Nucleus accumbens (tissue), 56 donors: ENCODE measurements at regions not wholly inside any gene's neighbourhood (a gene's known extent, or its start where the extent isn't known, plus 50 kb on each side); places are given as distances from the start of the nearest gene placed in this dataset.
"Not testable (repeated sequence)": the region's sequence is repeated elsewhere in the genome, so short reads cannot be mapped to it uniquely, and the experiment has no call there.

ENCODE experiments used
- DNase-seq, 56 donors: peaks; one replicate each; lab custom pipeline; 2025; lab: John Stamatoyannopoulos, UW

DNA sequence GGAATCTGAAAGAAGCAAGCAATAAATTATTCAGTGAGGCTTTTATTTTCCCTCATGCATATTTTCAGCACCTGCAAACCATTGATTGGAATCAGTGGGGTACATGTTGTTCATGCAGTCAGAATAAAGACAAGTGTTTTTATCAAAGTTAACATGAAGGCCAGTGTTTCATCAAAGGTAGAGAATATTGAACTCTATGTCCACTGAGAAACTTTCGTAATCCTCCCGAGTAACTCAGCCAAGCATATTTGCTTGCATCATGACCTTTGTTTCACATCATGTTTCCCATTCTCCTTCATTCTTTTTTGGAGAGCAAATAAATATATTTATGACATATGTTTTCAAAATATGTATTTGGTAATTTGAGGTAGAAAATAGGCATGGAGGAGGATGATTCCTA, 663.1 kb downstream of the SH2D4B start:
- no peak for DNase-seq

DNA sequence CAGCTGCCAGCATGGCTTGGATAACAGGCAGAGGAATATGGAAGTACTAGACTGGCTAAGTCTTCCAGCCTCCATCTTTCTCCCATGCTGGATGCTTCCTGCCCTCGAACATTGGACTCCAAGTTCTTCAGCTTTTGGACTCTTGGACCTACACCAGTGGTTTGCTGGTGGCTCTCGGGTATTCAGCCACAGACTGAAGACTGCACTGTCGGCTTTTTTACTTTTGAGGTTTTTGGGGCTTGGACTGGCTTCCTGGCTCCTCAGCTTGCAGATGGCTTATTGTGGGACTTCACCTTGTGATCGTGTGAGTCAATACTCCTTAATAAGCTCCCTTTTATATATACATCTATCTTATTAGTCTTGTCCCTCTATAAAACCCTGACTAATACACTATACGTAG, 667.6 kb upstream of the NRG3 start:
- not testable (repeated sequence) for DNase-seq

DNA sequence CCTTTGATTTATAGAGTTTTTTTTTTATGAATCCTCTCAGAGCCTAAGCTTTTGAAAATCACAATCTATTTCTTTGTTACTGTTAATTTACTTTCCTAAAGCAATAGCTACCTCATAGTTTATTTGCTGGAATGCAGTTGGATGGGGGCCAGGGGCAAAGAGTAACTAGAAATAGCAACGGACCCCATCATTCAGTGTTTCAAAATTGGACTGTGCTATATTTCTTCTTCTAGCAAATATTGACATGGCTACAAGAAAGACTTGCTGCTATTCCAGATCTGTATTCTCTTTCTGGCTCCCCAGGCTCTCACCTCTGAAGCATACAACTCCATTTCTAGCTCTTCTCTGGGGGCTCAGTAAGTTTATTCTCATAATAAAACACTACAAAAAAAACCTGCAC, 661.6 kb upstream of the NRG3 start:
- no peak for DNase-seq

DNA sequence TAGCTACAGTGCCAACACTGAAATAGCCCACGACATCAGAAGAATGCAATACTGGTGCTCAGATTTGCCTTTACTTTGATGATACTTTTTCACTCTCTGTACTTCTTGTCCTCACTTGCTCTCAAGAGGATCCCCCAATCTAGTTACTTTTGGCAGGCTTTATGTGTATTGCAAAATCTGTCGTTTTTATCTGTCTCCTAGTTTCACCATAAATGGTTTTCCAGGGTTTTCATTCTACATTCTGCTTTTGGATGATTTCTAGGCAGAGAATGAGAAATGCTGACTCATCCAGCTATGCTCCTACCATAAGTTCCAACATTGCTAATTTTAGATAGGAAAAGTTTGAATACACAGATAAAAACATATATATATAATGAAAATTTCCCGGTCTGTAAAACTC, 659.5 kb upstream of the NRG3 start:
- no peak for DNase-seq

DNA sequence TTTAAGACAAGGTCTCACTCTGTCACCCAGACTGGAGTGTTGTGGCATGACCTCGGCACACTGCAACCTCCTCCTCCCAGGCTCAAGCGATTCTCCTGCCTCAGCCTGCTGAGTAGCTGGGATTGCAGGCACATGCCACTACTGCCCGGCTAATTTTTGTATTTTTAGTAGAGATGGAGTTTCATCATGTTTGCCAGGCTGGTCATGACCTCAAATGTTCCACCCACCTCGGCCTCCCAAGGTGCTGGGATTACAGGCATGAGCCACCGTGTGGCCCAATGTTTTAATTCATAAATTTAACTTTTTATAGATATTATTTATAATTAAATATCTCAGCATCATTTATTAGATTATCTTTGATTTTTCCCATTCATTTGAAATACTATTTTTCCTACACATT, 658.0 kb upstream of the NRG3 start:
- no peak for DNase-seq

DNA sequence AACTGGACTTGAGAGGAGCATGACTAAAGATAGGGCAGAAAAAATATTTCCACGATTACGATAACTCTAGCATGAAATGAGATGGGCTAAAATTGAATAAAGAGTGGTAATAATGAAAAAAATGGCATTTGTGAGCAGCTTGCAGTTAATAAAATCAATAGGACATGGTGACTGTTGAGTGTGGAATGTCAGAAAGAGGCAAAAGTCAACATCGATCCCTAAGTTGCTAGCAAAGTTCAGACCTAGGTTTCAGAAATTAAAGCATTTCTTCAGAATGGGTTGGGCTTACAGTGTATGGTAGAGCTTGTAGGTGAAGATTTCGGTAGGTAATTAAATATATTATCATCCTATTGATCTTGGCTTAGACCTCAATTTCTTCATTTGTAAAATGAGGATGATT, 656.7 kb upstream of the NRG3 start:
- no peak for DNase-seq

DNA sequence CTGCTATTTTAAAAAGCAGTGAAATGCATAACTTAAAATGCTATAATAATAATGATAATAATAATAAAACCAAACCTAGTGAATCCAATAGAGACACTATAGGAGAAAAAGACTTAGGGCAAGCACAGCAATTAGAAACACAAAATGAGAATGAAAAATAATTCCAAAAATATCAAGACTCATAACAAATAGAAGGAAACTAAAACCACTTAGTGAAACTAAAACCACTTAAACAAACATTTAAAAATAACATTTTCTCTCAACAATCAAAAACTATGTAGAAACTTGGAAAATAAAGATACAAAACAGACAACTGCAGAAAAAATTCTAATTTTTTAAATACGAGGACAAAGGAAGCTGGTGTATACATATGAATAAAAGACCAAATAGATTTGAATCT, 655.2 kb upstream of the NRG3 start:
- DNase-seq, result no peak

DNA sequence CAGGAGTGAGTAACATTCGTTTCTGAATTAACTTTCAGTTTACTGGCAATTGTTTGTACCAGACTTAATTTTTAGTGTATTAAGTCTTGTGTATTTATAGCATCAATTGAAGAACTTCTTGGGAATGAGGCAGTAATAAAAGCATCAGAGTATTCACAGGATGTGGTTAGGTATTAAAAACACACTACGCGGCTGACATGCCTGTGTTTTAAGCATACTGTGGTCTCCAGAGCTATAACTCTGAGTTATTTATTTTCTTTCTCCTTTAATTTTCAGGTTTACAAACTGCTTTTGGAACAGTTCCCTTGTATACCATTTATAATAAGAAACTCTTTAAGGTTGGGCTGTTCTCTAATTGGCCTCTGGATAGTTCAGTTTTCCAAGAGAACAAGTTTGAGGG, 626.1 kb upstream of the NRG3 start:
- DNase-seq, result no peak

DNA sequence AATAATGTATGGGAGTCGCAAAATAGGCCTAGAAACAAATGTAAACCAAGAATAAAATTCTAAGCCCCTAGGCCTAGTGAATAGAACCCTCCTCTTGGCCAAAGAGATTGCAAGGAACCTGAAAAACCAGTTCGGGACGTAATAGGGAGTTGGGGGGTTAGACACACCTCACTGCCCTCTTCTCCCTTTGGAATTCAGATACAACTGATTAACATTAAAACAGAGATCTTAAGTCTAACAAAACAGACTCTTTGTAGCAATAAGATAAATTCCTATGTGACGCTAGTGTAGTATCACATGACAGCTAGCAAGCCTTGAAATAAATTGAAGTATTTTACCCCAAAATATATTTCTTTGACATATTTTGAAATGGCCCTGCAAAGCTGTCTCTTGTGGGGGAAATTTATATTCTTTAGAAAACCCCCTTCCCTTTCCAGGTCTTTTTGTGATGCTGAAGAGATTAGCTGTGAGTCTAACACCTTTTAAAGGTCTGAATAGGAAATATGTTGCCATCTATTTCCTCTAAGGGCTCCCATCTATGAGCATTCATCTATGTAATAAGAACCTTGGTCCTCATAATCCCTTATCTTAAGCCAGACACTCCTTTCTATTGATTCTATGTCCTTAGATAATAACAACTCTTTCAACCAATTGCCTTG, 623.4 kb upstream of the NRG3 start:
- DNase-seq, result no peak

DNA sequence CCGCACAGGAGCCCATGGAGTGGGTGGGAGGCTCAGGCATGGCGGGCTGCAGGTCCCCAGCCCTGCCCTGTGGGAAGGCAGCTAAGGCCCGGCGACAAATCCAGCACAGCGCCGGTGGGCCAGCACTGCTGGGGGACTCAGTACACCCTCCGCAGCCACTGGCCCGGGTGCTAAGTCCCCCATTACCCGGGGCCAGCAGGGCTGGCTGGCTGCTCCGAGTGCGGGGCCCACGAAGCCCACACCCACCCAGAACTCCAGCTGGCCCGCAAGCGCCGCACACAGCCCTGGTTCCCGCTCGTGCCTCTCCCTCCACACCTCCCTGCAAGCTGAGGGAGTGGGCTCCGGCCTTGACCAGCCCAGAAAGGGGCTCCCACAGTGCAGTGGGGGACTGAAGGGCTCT, 610.0 kb upstream of the NRG3 start:
- not testable (repeated sequence) for DNase-seq

DNA sequence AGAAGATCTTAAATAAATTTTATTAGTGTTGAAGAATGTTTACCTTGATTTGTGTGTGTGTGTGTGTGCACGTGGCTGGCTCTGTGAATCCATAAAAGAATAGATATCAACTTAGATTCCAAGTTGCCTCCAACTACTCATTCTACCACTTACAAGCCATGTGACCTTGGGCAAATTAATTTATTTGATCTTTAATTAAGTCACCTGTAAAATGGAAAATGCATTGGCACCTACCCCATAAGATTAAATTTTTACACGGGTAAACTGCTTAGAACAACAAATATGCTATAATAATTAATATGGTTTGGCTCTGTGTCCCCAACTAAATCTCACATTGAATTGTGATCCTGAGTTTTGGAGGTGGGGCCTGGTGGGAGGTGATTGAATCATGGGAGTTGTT, 604.9 kb upstream of the NRG3 start:
- DNase-seq, result no peak

DNA sequence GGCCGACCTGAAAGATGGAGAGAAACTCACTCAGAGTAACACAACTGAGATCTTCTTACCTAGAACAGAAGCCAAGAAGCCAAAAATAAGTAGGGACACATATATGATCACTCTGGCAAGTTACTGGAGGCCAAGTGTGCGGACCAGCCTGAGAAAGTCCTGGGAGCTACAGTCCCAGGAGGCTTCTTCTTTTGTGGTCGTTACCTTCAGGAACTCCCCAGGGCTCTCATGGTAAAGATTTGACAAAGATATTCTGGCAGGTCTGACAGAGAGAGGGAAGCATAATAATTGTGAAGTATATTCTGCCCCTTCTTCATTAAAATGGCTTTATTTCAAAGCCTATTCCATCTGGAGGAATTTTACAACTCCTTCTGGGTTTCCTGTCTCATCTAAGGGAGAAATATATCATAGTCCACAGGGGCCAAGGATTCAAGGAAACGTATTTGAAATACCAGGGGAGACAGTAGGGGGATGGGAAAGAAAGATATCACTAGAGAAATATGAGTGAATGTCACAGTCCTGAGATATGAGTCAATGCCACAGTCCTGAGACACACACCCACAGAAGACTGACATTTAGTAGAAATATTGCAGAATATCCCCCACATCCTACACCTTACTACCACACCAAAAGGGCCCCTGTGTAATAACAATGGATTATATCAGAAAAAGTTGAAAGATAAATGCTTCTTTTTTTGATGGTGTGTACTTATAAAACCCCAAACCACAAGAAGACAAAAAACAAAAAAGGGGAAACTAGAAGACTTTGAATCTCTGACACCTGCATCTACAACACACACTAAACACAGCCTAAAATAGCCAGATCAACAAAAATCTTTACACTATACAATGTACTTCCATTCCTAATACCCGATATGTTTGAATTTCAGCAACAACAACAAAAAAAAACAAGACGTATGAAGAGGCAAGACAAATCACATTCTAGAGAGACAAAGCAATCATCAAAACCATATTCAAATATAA, 594.2 kb upstream of the NRG3 start:
- DNase-seq, result no peak

DNA sequence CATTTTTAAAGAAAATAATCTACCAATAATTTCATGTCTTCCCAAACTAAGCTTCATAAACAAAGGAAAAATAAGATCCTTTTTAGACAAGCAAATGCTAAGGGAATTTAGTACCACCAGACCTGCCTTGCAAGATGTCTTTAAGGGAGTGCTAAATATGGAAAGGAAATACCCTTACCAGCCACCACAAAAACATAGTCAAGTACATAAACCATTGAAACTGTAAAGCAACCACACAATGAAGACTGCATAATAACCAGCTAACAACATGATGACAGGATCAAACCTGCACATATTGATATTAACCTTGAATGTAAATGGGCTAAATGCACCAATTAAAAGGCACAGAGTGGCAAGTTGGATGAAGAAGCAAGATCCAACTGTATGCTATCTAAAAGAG, 586.5 kb upstream of the NRG3 start:
- no peak for DNase-seq

DNA sequence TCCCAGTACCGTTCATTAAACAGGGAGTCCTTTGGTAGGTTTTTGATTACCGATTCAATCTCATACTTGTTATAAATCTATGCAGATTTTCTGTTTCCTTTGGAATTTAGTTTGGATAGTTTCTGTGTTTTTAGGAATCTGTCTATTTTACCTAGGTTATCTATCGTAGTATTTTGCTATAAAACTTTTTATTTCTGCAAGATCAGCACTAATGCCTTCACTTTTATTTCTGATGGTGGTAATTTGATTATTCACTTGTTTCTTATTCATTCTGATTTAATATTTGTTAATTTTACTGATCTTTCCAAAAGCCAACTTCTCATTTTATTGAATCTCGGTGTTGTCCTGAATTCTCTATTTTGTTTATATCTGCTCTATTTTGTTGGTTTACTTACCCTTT, 577.7 kb upstream of the NRG3 start:
- no peak for DNase-seq

DNA sequence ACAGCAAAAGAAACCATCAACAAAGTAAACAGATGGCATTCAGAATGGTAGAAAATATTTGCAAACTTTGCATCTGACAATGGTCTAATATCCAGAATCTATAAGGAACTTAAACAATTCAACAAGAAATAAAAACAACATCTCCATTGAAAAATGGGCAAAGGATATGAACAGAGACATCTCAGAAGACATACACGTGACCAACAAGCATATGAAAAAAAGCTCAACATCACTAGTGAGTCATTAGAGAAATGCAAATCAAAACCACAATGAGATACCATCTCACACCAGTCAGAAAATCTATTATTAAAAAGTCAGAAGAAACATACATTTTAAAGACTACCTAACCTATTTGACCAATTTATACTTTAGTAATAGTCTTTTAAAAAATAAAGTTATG, 571.3 kb upstream of the NRG3 start:
- DNase-seq, result no peak

DNA sequence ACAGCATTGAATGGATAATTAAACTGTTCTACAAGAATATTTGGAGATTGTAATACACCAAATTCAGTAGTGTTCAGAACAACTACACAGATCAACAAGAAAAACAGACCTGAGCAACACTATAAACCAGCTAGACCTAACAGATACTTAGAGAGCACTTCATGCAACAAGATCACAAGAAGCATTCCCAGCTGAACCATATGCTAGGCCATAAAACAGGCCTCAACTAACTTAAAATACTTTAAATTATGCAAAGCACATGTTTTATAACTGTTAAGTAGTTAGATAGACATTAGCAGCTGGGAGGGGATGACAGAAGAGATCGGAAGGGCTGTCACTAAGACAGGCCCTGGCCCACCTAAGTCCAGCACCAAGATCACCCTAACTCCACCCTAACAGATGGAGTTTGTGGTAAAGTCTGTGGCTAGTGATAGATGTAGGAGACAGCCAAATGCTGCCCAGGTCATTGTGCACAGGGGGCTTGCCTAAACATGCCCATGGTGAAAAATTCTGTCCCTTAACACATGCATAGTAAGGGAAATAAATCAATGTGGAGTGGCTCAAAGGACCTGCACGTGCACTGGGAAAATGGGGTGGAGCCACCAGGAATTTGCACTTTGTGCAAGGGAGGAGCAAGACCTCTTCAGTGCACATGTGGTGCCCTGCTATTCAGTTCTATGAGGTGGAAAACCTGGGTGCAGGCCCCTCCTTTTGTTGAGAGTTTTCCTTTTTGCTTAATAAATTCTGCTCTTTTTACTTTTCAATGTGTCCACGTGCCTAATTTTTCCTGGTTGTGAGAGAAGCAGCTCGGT, 567.8 kb upstream of the NRG3 start:
- no peak for DNase-seq

DNA sequence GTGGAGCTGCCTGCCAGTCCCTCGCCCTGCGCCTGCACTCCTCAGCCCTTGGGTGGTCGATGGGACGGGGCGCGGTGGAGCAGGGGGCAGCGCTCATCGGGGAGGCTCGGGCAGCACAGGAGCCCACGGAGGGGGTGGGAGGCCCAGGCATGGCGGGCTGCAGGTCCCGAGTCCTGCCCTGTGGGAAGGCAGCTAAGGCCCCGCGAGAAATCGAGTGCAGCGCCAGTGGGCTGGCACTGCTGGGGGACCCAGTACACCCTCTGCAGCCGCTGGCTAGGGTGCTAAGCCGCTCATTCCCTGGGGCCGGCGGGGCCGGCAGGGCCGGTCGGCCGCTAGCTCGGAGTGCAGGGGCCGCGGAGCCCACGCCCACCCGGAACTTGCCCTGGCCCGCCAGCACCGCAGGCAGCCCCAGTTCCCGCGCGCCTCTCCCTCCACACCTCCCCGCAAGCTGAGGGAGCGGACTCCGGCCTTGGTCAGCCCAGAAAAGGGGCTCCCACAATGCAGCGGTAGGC, 565.9 kb upstream of the NRG3 start:
- DNase-seq, result no peak

DNA sequence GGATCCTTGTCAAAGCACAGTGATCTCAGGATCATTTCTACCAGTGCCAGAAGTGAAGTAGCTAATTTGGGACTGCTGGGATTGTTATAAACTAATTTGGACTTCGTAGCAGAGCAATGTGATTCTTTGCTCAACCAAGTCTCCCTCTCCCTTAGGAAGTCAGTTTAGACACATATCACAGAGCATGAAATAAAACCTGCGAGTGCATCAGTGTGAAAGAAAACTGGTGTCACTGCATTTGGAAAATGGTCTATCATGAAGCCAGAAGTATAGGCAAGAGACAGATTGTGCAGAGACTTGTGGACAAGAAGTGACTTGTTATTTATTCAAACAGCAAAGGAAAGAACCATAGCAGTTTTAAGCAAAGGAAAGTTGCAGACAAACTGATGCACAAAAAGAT, 560.5 kb upstream of the NRG3 start:
- DNase-seq, result no peak

DNA sequence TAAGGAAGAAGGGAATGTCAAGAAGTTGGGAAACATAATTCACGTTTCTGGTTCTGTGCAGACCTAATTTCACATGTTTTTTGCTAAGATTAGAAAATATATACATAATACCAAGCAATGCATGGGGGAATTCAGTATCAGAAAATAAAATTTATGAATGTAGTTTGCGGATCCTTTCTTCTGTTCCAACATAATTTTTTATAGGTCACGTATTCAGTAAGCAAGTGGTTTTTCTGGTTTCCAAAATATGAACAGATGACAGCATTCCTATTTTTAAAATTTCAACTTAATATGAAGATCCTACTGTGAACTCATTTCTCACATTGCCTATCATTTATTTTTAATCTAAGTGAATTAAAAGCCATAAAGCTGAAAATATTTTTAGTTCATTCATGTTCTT, 560.0 kb upstream of the NRG3 start:
- DNase-seq, result no peak

DNA sequence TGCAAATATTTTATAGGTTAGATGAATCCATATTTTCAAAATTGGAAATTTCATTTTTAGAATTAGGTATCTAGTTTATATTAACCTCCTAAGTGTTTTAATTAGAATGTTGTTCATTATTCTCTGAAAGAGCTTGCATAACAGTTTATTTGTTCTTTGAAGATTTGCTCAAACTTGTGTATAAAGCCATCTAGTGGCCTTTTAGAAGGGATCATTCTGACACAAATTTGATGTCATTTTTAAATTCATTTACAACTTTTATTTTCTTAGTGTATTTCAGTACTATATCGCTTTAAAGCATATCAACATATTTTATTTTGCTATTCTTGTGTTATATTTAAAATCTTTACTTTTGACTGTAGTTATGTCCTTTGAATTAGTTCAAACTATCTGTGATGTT, 527.0 kb upstream of the NRG3 start:
- no peak for DNase-seq

DNA sequence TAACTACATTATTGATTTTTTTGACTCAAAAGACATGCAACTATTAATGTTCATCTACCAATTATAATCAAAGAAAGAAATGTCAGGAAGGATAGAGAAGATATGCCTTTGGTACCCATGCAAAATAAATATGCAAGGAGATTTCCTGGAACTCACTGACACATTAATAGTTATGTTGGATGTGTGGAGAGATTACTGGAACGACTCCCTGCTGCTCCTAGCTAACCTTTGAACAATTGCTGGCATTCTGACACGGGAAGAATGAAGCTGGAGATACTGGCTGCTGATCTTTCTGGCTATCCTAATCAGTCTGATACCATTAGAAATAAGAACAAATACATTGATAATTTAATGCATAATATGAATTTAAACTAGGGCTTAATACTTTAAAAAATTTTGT, 507.9 kb upstream of the NRG3 start:
- no peak for DNase-seq
